Colonic mucosa (tissue), 4 donors: ENCODE measurements at regions not wholly inside any gene's neighbourhood (a gene's known extent, or its start where the extent isn't known, plus 50 kb on each side); places are given as distances from the start of the nearest gene placed in this dataset.

Experiments used
- DNase-seq: peaks from one replicate; pipeline ENCODE4 v3.0.0-alpha.2; 2020
- H3K27ac ChIP-seq: fragments of 200-600 bp; one replicate; pipeline ENCODE4 v1.8.0; 2021
- H3K27me3 ChIP-seq: fragments of 200-600 bp; one replicate; pipeline ENCODE4 v1.8.0; 2021
- H3K36me3 ChIP-seq: fragments of 200-600 bp; one replicate; pipeline ENCODE4 v1.8.0; 2021
- H3K4me1 ChIP-seq: fragments of 200-600 bp; one replicate; pipeline ENCODE4 v1.8.0; 2021; ENCODE audit warnings: mild to moderate bottlenecking
- H3K4me3 ChIP-seq: fragments of 200-600 bp; one replicate; pipeline ENCODE4 v1.8.0; 2021
- H3K9ac ChIP-seq, 2 donors: one replicate each; pipeline ENCODE4 v1.7.0; 2013; ENCODE audit warnings: control low read depth in 2 of 2, low read depth in 2 of 2, low read length in 2 of 2
- H3K9me3 ChIP-seq: fragments of 200-600 bp; one replicate; pipeline ENCODE4 v1.8.0; 2021
- CTCF ChIP-seq: fragments of 200-600 bp; IDR thresholded peaks from one replicate; pipeline ENCODE4 v1.8.0; 2022; ENCODE audit warnings: antibody characterized with exemption, mild to moderate bottlenecking
- intact Hi-C: fragments of 100-400 bp; cut with DNase I; formaldehyde crosslinking; loops from one replicate; pipeline ENCODE4 v1.14.1; 2022
- donor health status: healthy.
- donor health status: DM: no; HTN: no; CAD: no.
- donor health status: DM: no; HTN: no; CAD: no.

GRCh38 chr1:81375884-81376548 is 424.7 kb upstream of the ADGRL2 start:
- H3K27me3 ChIP-seq: no peaks in the 10 kb centered on the region
- no peak overlapping the region for H3K9ac ChIP-seq
- no peaks in the 10 kb centered on the region for H3K36me3 ChIP-seq
- H3K9me3 ChIP-seq: no peaks in the 10 kb centered on the region
- no peak for DNase-seq
- H3K4me3 ChIP-seq: no peak overlapping the region
- no peak for TF ChIP-seq CTCF
- H3K27ac ChIP-seq: no peak overlapping the region
- H3K4me1 ChIP-seq: no peaks in the 10 kb centered on the region
- intact Hi-C loops: no loop called here

- no peak for DNase-seq
- H3K27ac ChIP-seq: no peak overlapping the region
- no peaks in the 10 kb centered on the region for H3K27me3 ChIP-seq
- H3K4me3 ChIP-seq: no peak overlapping the region
- no peaks in the 10 kb centered on the region for H3K36me3 ChIP-seq
- H3K4me1 ChIP-seq: no peaks in the 10 kb centered on the region
- no peak for TF ChIP-seq CTCF
- H3K9ac ChIP-seq: no peak overlapping the region
- H3K9me3 ChIP-seq: no peaks in the 10 kb centered on the region
- intact Hi-C loops: no loop called here
Observed at GRCh38 chr1:81374481-81374880, 426.3 kb upstream of the ADGRL2 start.

GRCh38 chr1:81371864-81372263 is 428.9 kb upstream of the ADGRL2 start:
- Histone ChIP-seq H3K9ac (no peak overlapping the region), H3K4me3 (no peak overlapping the region), H3K9me3 (no peaks in the 10 kb centered on the region), H3K36me3 (no peaks in the 10 kb centered on the region), H3K4me1 (no peaks in the 10 kb centered on the region), H3K27ac (no peak overlapping the region), H3K27me3 (no peaks in the 10 kb centered on the region)
- intact Hi-C loops: no loop called here
- DNase-seq: no peak
- no peak for TF ChIP-seq CTCF

DNA sequence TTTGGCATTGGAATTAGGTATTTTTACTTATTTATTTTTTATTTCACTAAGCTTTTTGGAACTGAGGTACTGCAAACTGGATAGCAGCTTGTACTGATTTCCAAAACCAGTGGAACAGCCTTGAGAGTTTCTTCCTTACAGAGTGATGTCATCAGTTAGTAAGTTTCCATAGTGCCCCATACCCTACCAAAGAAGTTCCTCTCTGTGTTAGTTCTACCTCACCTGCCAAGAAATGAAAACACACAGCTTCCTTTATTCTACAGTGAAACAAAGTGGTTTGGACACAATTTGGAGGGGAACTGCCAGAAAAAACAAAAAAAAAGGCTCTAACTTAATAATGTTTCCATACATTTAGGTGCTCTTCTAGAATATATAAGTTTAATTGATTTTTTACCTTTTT is 430.9 kb upstream of the ADGRL2 start:
- H3K27ac ChIP-seq: no peak overlapping the region
- no peaks in the 10 kb centered on the region for H3K27me3 ChIP-seq
- H3K9me3 ChIP-seq: no peaks in the 10 kb centered on the region
- intact Hi-C loops: no loop called here
- no peak for DNase-seq
- H3K4me1 ChIP-seq: no peaks in the 10 kb centered on the region
- H3K4me3 ChIP-seq: no peak overlapping the region
- no peak overlapping the region for H3K9ac ChIP-seq
- H3K36me3 ChIP-seq: no peaks in the 10 kb centered on the region
- TF ChIP-seq CTCF: no peak

GRCh38 chr1:81366173-81366572 is 434.6 kb upstream of the ADGRL2 start:
- H3K4me1 ChIP-seq: no peaks in the 10 kb centered on the region
- H3K9me3 ChIP-seq: no peaks in the 10 kb centered on the region
- no peaks in the 10 kb centered on the region for H3K36me3 ChIP-seq
- no peak for TF ChIP-seq CTCF
- no peak overlapping the region for H3K9ac ChIP-seq
- H3K27me3 ChIP-seq: no peaks in the 10 kb centered on the region
- no peak overlapping the region for H3K27ac ChIP-seq
- no peak overlapping the region for H3K4me3 ChIP-seq
- intact Hi-C loops: no loop called here
- DNase-seq: no peak
